ENCODE measurements at regions not wholly inside any gene's neighbourhood (a gene's known extent, or its start where the extent isn't known, plus 50 kb on each side); places are given as distances from the start of the nearest gene placed in this dataset.

- TF ChIP-seq HDAC6 (IDR thresholded peaks at IDR 0.05; ENCODE audit: low read depth, low read length), result no peak
- Histone ChIP-seq H4K91ac (replicated peaks; ENCODE audit: insufficient read length, low read length) (no peak overlapping the region), H3K4ac (replicated peaks; ENCODE audit: insufficient read length, low read depth, low read length) (no peak overlapping the region), H2BK5ac (ENCODE audit: low read depth, low read length) (no peak overlapping the region), H3K4me1 (replicated peaks in 1 of 4; ENCODE audit: control insufficient read depth in 3 of 4, insufficient read depth in 4 of 4, low read length in 3 of 4) (no peaks in the 10 kb centered on the region), H4K5ac (ENCODE audit: insufficient read length, low read depth, low read length) (no peak overlapping the region), H3K79me1 (ENCODE audit: low read depth, low read length) (no peaks in the 10 kb centered on the region), H2BK12ac (ENCODE audit: low read depth, low read length) (no peak overlapping the region), H2BK15ac (ENCODE audit: low read length) (no peak overlapping the region), H4K8ac (ENCODE audit: extremely low read depth, insufficient read depth, low read length) (no peak overlapping the region), H3K27ac (ENCODE audit: low read depth, low read length) (no peak overlapping the region), H3K4me2 (ENCODE audit: insufficient read depth in 1 of 2, low read depth in 2 of 2, low read length in 2 of 2) (no peak overlapping the region), H3K9ac (replicated peaks in 1 of 4; ENCODE audit: extremely low read depth in 1 of 4, low read depth in 3 of 4, low read length in 3 of 4) (no peak overlapping the region), H3K27me3 (replicated peaks in 1 of 4; ENCODE audit: control insufficient read depth in 3 of 4, extremely low read depth in 1 of 4, insufficient read depth in 3 of 4, low read length in 3 of 4) (no peaks in the 10 kb centered on the region), H4K20me1 (replicated peaks in 1 of 2; ENCODE audit: control insufficient read depth in 1 of 2, insufficient read depth in 2 of 2, low read length in 2 of 2) (no peaks in the 10 kb centered on the region), H3K23me2 (ENCODE audit: low read depth, low read length) (no peaks in the 10 kb centered on the region), H3K18ac (ENCODE audit: extremely low read depth, low read length) (no peak overlapping the region), H3K79me2 (ENCODE audit: control insufficient read depth in 1 of 2, insufficient read depth in 2 of 2, low read length in 2 of 2) (no peaks in the 10 kb centered on the region), H2BK20ac (ENCODE audit: low read length) (no peak overlapping the region), H2AK5ac (ENCODE audit: low read depth, low read length) (no peak overlapping the region), H3K14ac (ENCODE audit: insufficient read length) (no peak overlapping the region), H3K23ac (ENCODE audit: insufficient read length) (no peak overlapping the region), H2BK120ac (replicated peaks; ENCODE audit: low read depth, low read length) (no peak overlapping the region), H3K36me3 (ENCODE audit: control insufficient read depth in 2 of 4, insufficient read depth in 4 of 4, low read length in 3 of 4) (no peaks in the 10 kb centered on the region), H2AFZ (ENCODE audit: low read length) (no peak overlapping the region), H3K56ac (replicated peaks; ENCODE audit: insufficient read length, low read depth, low read length) (no peak overlapping the region), H3K9me3 (ENCODE audit: insufficient read depth in 2 of 2, low read depth in 1 of 2, low read length in 1 of 2) (no peaks in the 10 kb centered on the region), H3K4me3 (ENCODE audit: extremely low read depth in 1 of 4, insufficient read depth in 2 of 4, low read depth in 3 of 4, low read length in 4 of 4) (no peak overlapping the region)
- no peak for DNase-seq (ENCODE audit: low read depth in 1 of 2, low spot score in 2 of 2)
- POLR2A ChIA-PET (ENCODE audit: partially characterized antibody), result no interaction called here
- CTCF ChIA-PET (ENCODE audit: partially characterized antibody), result no interaction called here
- FAIRE-seq, result no peak
These were observed 235.9 kb downstream of the HGF start for GRCh38 chr7:81533931-81534330.
